GM13977 (cell line): ENCODE measurements at regions not wholly inside any gene's neighbourhood (a gene's known extent, or its start where the extent isn't known, plus 50 kb on each side); places are given as distances from the start of the nearest gene placed in this dataset.
"Not testable (repeated sequence)": the region's sequence is repeated elsewhere in the genome, so short reads cannot be mapped to it uniquely, and the experiment has no call there.

Experiments used
- DNase-seq: peaks from one replicate; pipeline ENCODE4 v3.0.0; 2012; ENCODE audit warnings: low spot score
- in situ Hi-C: fragments of 300-500 bp; cut with MboI; formaldehyde crosslinking; loops from one replicate; pipeline ENCODE4 v1.12.0; 2022; ENCODE audit warnings: low sequenced_read_pairs, low pct_unique_long_range_greater_than_20kb, mixed read lengths, inconsistent platforms; ENCODE audit not compliant: unreplicated experiment
- TF ChIP-seq, protein P1 (sequence below): IDR thresholded peaks from 2 replicates; pipeline ENCODE4 v1.5.1; 2012; ENCODE audit warnings: mild to moderate bottlenecking, control low read depth; ENCODE audit not compliant: insufficient read depth; ENCODE audit errors: extremely low read depth, missing control alignments

DNA sequence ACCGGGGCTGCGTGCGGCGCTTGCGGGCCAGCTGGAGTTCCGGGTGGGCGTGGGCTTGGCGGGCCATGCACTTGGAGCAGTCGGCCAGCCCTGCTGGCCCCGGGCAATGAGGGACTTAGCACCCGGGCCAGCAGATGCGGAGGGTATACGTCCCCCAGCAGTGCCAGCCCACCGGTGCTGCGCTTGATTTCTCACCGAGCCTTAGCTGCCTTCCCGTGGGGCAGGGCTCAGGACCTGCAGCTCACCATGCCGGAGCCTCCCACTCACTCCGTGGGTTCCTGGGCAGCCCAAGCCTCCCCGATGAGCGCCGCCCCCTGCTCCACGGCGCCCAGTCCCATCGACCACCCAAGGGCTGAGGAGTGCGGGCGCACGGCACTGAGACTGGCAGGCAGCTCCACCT lies 51.4 kb upstream of the INPP4B start:
- DNase-seq, in situ Hi-C loops: not testable (repeated sequence)

- DNase-seq, result no peak
- in situ Hi-C loops, result no loop called here
- TF ChIP-seq, protein P1, sequence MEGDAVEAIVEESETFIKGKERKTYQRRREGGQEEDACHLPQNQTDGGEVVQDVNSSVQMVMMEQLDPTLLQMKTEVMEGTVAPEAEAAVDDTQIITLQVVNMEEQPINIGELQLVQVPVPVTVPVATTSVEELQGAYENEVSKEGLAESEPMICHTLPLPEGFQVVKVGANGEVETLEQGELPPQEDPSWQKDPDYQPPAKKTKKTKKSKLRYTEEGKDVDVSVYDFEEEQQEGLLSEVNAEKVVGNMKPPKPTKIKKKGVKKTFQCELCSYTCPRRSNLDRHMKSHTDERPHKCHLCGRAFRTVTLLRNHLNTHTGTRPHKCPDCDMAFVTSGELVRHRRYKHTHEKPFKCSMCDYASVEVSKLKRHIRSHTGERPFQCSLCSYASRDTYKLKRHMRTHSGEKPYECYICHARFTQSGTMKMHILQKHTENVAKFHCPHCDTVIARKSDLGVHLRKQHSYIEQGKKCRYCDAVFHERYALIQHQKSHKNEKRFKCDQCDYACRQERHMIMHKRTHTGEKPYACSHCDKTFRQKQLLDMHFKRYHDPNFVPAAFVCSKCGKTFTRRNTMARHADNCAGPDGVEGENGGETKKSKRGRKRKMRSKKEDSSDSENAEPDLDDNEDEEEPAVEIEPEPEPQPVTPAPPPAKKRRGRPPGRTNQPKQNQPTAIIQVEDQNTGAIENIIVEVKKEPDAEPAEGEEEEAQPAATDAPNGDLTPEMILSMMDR, result no peak
These were observed 54.5 kb upstream of the INPP4B start for GRCh38 chr4:142900622-142901021.

GRCh38 chr4:142901166-142901662 lies 55.1 kb upstream of the INPP4B start:
- TF ChIP-seq, protein P1, result no peak
- DNase-seq, result no peak
- in situ Hi-C loops, result no loop called here

GRCh38 chr4:142903617-142904016 lies 57.5 kb upstream of the INPP4B start:
- in situ Hi-C loops, DNase-seq: not testable (repeated sequence)

DNA sequence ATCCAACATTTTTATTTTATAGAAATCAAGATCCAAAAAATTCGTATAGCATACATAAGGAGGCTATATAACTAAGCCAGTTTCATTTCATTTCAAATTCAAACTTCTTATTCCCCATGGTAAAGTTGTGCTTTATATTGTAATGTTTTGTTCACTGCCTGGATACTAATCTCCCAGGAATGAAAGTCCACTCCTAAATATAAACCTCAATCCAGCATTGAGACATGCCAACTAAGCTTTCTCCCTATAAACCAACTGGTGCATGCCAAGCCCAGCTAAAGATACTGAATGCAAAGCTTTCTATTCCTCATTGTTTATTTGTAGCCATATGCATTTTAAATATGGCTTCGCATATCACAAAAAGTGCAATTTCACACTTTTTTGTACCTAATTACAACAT lies 63.8 kb upstream of the INPP4B start:
- in situ Hi-C loops, result no loop called here
- no peak for DNase-seq
- TF ChIP-seq, protein P1, result no peak

GRCh38 chr4:142913034-142913433 lies 66.9 kb upstream of the INPP4B start:
- no peak for DNase-seq
- in situ Hi-C loops, result no loop called here
- TF ChIP-seq, protein P1, result no peak

DNA sequence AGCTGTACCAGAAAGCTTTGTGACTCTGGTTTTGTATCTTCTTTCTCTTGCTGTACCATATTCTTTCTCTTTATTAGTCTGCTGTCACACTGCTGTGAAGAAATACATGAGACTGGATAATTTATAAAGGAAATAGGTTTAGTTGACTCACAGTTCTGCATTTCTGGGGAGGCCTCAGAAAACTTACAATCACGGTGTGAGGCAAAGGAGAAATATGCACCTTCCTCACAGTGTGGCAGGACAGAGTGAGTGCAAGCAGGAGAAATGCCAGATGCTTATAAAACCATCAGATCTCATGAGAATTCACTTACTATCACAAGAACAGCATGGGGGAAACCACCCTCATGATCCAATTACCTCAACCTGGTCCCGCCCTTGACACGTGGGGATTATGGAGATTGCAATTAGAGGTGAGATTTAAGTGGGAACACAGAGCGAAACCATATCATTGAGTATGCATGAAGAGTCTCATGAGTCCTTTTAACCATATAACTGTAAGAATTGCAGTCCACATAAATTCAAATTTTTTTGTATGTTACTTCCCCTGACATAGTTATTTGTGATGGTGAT lies 67.4 kb upstream of the INPP4B start:
- TF ChIP-seq, protein P1, result no peak
- no peak for DNase-seq
- in situ Hi-C loops, result no loop called here

- TF ChIP-seq, protein P1, result no peak
- DNase-seq, result no peak
- in situ Hi-C loops, result no loop called here
These were observed 71.6 kb upstream of the INPP4B start for GRCh38 chr4:142917678-142918077.
